Activated CD4-positive, alpha-beta T cell treated with anti-CD3 and anti-CD28 coated beads for 36 hours (primary cell): ENCODE measurements at regions not wholly inside any gene's neighbourhood (a gene's known extent, or its start where the extent isn't known, plus 50 kb on each side); places are given as distances from the start of the nearest gene placed in this dataset.

Experiments used
- ATAC-seq: fragments of 200-7000 bp; cut with Tn5 transposase; one replicate; pipeline ENCODE4 v1.10.0; 2021; ENCODE audit warnings: mild to moderate bottlenecking, moderate library complexity
- CTCF ChIA-PET: fragments of 350-600 bp; sonication (Branson Sonifier 250); formaldehyde crosslinking; loops from one replicate; lab custom pipeline; 2021; ENCODE audit warnings: antibody characterized with exemption; lab: Charles Lee
- POLR2A ChIA-PET: fragments of 350-600 bp; sonication (Branson Sonifier 250); formaldehyde crosslinking; loops from one replicate; lab custom pipeline; 2021; ENCODE audit warnings: antibody characterized with exemption, inconsistent platforms; lab: Charles Lee
- DNase-seq: peaks from one replicate; pipeline ENCODE4 v3.0.0-alpha.2; 2020
- H3K27ac Mint-ChIP-seq: one replicate; pipeline ENCODE4 v1.8.0; 2021; ENCODE audit warnings: mixed read lengths
- H3K27me3 Mint-ChIP-seq: one replicate; pipeline ENCODE4 v1.8.0; 2021; ENCODE audit warnings: mixed read lengths
- H3K36me3 Mint-ChIP-seq: one replicate; pipeline ENCODE4 v1.8.0; 2021; ENCODE audit warnings: low read depth, mixed read lengths
- H3K4me1 Mint-ChIP-seq: one replicate; pipeline ENCODE4 v1.8.0; 2021; ENCODE audit warnings: mixed read lengths
- H3K4me3 Mint-ChIP-seq: one replicate; pipeline ENCODE4 v1.8.0; 2021; ENCODE audit warnings: mild to moderate bottlenecking, moderate library complexity, mixed read lengths
- H3K9me3 Mint-ChIP-seq: one replicate; pipeline ENCODE4 v1.8.0; 2021; ENCODE audit warnings: low read depth, mixed read lengths
- intact Hi-C, 2 experiments: fragments of 100-400 bp; cut with DNase I in 1 of 2; cut with micrococcal nuclease in 1 of 2; formaldehyde crosslinking; loops; one replicate each; pipeline versions ENCODE4 v1.14.2 to v1.15.1; 2022 to 2024; cut with DNase I, micrococcal nuclease

GRCh38 chr2:146807568-146808168, 1037.2 kb upstream of the ACVR2A start:
- no peaks in the 10 kb centered on the region for H3K27me3 Mint-ChIP-seq
- DNase-seq (no peak), ATAC-seq (no peak)
- ChIA-PET POLR2A (no interaction called here), CTCF (no interaction called here)
- intact Hi-C loops, result no loop called here
- no peak overlapping the region for H3K27ac Mint-ChIP-seq
- H3K4me3 Mint-ChIP-seq, result no peak overlapping the region
- H3K36me3 Mint-ChIP-seq, result no peaks in the 10 kb centered on the region
- H3K4me1 Mint-ChIP-seq, result no peaks in the 10 kb centered on the region
- no peaks in the 10 kb centered on the region for H3K9me3 Mint-ChIP-seq

GRCh38 chr2:146806364-146807005, 1038.3 kb upstream of the ACVR2A start:
- Mint-ChIP-seq H3K27ac (no peak overlapping the region), H3K9me3 (no peaks in the 10 kb centered on the region), H3K36me3 (no peaks in the 10 kb centered on the region), H3K4me3 (no peak overlapping the region), H3K4me1 (no peaks in the 10 kb centered on the region), H3K27me3 (no peaks in the 10 kb centered on the region)
- CTCF ChIA-PET, result interaction anchor here (0.6 to 0.9 kb wide), 2 partner anchors 8 to 449 kb away, joined by 3 to 6 read pairs; no protein-coding TSS in a partner anchor
- intact Hi-C loops, result no loop called here
- DNase-seq (no peak), ATAC-seq (no peak)
- POLR2A ChIA-PET, result no interaction called here

GRCh38 chr2:146804288-146804687, 1040.5 kb upstream of the ACVR2A start:
- Mint-ChIP-seq H3K27me3 (no peaks in the 10 kb centered on the region), H3K27ac (no peak overlapping the region), H3K4me1 (no peaks in the 10 kb centered on the region), H3K36me3 (no peaks in the 10 kb centered on the region), H3K9me3 (no peaks in the 10 kb centered on the region), H3K4me3 (no peak overlapping the region)
- DNase-seq (no peak), ATAC-seq (no peak)
- intact Hi-C loops, result no loop called here
- ChIA-PET CTCF (interaction anchor here (0.7 kb wide), 1 partner anchor 107 kb away, joined by 3 read pairs; no protein-coding TSS in a partner anchor), POLR2A (no interaction called here)

- no peaks in the 10 kb centered on the region for H3K36me3 Mint-ChIP-seq
- POLR2A ChIA-PET, result no interaction called here
- ATAC-seq, result no peak
- no peaks in the 10 kb centered on the region for H3K4me1 Mint-ChIP-seq
- intact Hi-C loops, result no loop called here
- no peaks in the 10 kb centered on the region for H3K27me3 Mint-ChIP-seq
- H3K4me3 Mint-ChIP-seq, result no peak overlapping the region
- no peaks in the 10 kb centered on the region for H3K9me3 Mint-ChIP-seq
- CTCF ChIA-PET, result no interaction called here
- H3K27ac Mint-ChIP-seq, result no peak overlapping the region
- no peak for DNase-seq
Measured at GRCh38 chr2:146801886-146802285, 1042.9 kb upstream of the ACVR2A start.

- Mint-ChIP-seq H3K27me3 (peaks cover 2% of the 10 kb centered on the region), H3K4me1 (no peaks in the 10 kb centered on the region), H3K4me3 (no peak overlapping the region), H3K27ac (no peak overlapping the region), H3K9me3 (peaks cover 9% of the 10 kb centered on the region), H3K36me3 (no peaks in the 10 kb centered on the region)
- intact Hi-C loops, result no loop called here
- no peak for DNase-seq
- CTCF ChIA-PET, result no interaction called here
- ATAC-seq, result no peak
- POLR2A ChIA-PET, result no interaction called here
Measured at GRCh38 chr2:146786396-146786795, 1058.4 kb upstream of the ACVR2A start.

- H3K4me3 Mint-ChIP-seq, result no peak overlapping the region
- POLR2A ChIA-PET, result no interaction called here
- intact Hi-C loops, result no loop called here
- no peak overlapping the region for H3K27ac Mint-ChIP-seq
- H3K4me1 Mint-ChIP-seq, result no peaks in the 10 kb centered on the region
- peaks cover 8% of the 10 kb centered on the region for H3K9me3 Mint-ChIP-seq
- CTCF ChIA-PET, result interaction anchor here (1.4 kb wide), 1 partner anchor 27 kb away, joined by 4 read pairs; no protein-coding TSS in a partner anchor
- H3K27me3 Mint-ChIP-seq, result peaks cover 2% of the 10 kb centered on the region
- no peaks in the 10 kb centered on the region for H3K36me3 Mint-ChIP-seq
- ATAC-seq (no peak), DNase-seq (no peak)
Measured at GRCh38 chr2:146785101-146785500, 1059.7 kb upstream of the ACVR2A start.

GRCh38 chr2:146784602-146785001, 1060.2 kb upstream of the ACVR2A start:
- H3K27me3 Mint-ChIP-seq, result peaks cover 2% of the 10 kb centered on the region
- ChIA-PET POLR2A (no interaction called here), CTCF (interaction anchor here (1.4 kb wide), 1 partner anchor 27 kb away, joined by 4 read pairs; no protein-coding TSS in a partner anchor)
- no peaks in the 10 kb centered on the region for H3K36me3 Mint-ChIP-seq
- ATAC-seq (no peak), DNase-seq (no peak)
- H3K4me3 Mint-ChIP-seq, result no peak overlapping the region
- no peaks in the 10 kb centered on the region for H3K4me1 Mint-ChIP-seq
- H3K9me3 Mint-ChIP-seq, result peaks cover 9% of the 10 kb centered on the region
- H3K27ac Mint-ChIP-seq, result no peak overlapping the region
- intact Hi-C loops, result no loop called here

- no peaks in the 10 kb centered on the region for H3K27me3 Mint-ChIP-seq
- no peaks in the 10 kb centered on the region for H3K36me3 Mint-ChIP-seq
- intact Hi-C loops, result no loop called here
- H3K9me3 Mint-ChIP-seq, result peaks cover 3% of the 10 kb centered on the region
- ChIA-PET POLR2A (no interaction called here), CTCF (no interaction called here)
- H3K27ac Mint-ChIP-seq, result no peak overlapping the region
- DNase-seq, result no peak
- no peak for ATAC-seq
- no peak overlapping the region for H3K4me3 Mint-ChIP-seq
- H3K4me1 Mint-ChIP-seq, result no peaks in the 10 kb centered on the region
Measured at GRCh38 chr2:146777181-146777580, 1067.6 kb upstream of the ACVR2A start.

GRCh38 chr2:146776596-146776995, 1068.2 kb upstream of the ACVR2A start:
- H3K4me1 Mint-ChIP-seq, result no peaks in the 10 kb centered on the region
- ATAC-seq, result no peak
- ChIA-PET CTCF (no interaction called here), POLR2A (no interaction called here)
- H3K27ac Mint-ChIP-seq, result no peak overlapping the region
- intact Hi-C loops, result no loop called here
- no peaks in the 10 kb centered on the region for H3K27me3 Mint-ChIP-seq
- H3K9me3 Mint-ChIP-seq, result peaks cover 3% of the 10 kb centered on the region
- no peaks in the 10 kb centered on the region for H3K36me3 Mint-ChIP-seq
- H3K4me3 Mint-ChIP-seq, result no peak overlapping the region
- DNase-seq, result no peak

GRCh38 chr2:146771531-146771930, 1073.3 kb upstream of the ACVR2A start:
- H3K27ac Mint-ChIP-seq, result no peak overlapping the region
- H3K36me3 Mint-ChIP-seq, result no peaks in the 10 kb centered on the region
- intact Hi-C loops, result no loop called here
- H3K4me1 Mint-ChIP-seq, result no peaks in the 10 kb centered on the region
- ChIA-PET CTCF (no interaction called here), POLR2A (no interaction called here)
- no peak for DNase-seq
- no peaks in the 10 kb centered on the region for H3K27me3 Mint-ChIP-seq
- no peaks in the 10 kb centered on the region for H3K9me3 Mint-ChIP-seq
- ATAC-seq, result no peak
- no peak overlapping the region for H3K4me3 Mint-ChIP-seq

GRCh38 chr2:146764301-146764700, 1080.5 kb upstream of the ACVR2A start:
- Mint-ChIP-seq H3K27me3 (peaks cover 2% of the 10 kb centered on the region), H3K9me3 (peaks cover 2% of the 10 kb centered on the region), H3K4me1 (no peaks in the 10 kb centered on the region), H3K36me3 (no peaks in the 10 kb centered on the region), H3K4me3 (no peak overlapping the region), H3K27ac (no peak overlapping the region)
- CTCF ChIA-PET, result no interaction called here
- DNase-seq (no peak), ATAC-seq (no peak)
- intact Hi-C loops, result no loop called here
- POLR2A ChIA-PET, result no interaction called here

- Mint-ChIP-seq H3K4me3 (no peak overlapping the region), H3K27ac (no peak overlapping the region), H3K4me1 (no peaks in the 10 kb centered on the region), H3K36me3 (no peaks in the 10 kb centered on the region), H3K9me3 (peaks cover 2% of the 10 kb centered on the region), H3K27me3 (peaks cover 2% of the 10 kb centered on the region)
- ChIA-PET POLR2A (no interaction called here), CTCF (no interaction called here)
- intact Hi-C loops, result no loop called here
- DNase-seq (no peak), ATAC-seq (no peak)
Measured at GRCh38 chr2:146762786-146763185, 1082.0 kb upstream of the ACVR2A start.
